ENCODE measurements at regions not wholly inside any gene's neighbourhood (a gene's known extent, or its start where the extent isn't known, plus 50 kb on each side); places are given as distances from the start of the nearest gene placed in this dataset.

GRCh38 chr20:7361931-7362330 is 578.3 kb downstream of the HAO1 start:
- TF ChIP-seq FOXM1 (IDR thresholded peaks at IDR 0.05; ENCODE audit: borderline replicate concordance) (no peak), FOXK2 (IDR thresholded peaks at IDR 0.05) (no peak), ELF4 (IDR thresholded peaks at IDR 0.05) (no peak), SP1 (IDR thresholded peaks at IDR 0.05) (no peak), ZNF384 (IDR thresholded peaks at IDR 0.05) (no peak), FOXA1 (IDR thresholded peaks at IDR 0.05) (no peak)
- TF ChIP-seq, protein P1, sequence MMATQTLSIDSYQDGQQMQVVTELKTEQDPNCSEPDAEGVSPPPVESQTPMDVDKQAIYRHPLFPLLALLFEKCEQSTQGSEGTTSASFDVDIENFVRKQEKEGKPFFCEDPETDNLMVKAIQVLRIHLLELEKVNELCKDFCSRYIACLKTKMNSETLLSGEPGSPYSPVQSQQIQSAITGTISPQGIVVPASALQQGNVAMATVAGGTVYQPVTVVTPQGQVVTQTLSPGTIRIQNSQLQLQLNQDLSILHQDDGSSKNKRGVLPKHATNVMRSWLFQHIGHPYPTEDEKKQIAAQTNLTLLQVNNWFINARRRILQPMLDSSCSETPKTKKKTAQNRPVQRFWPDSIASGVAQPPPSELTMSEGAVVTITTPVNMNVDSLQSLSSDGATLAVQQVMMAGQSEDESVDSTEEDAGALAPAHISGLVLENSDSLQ (IDR thresholded peaks at IDR 0.05), result no peak
